HEK293T (cell line): ENCODE measurements at regions not wholly inside any gene's neighbourhood (a gene's known extent, or its start where the extent isn't known, plus 50 kb on each side); places are given as distances from the start of the nearest gene placed in this dataset.

Experiments
- BHLHE40 ChIP-seq: fragments of 450-650 bp; IDR thresholded peaks from 2 replicates; pipeline ENCODE4 v1.6.1; 2016; ENCODE audit warnings: mild to moderate bottlenecking, moderate library complexity, borderline replicate concordance
- FOXA1 ChIP-seq: fragments of 450-650 bp; IDR thresholded peaks from 2 replicates; pipeline ENCODE4 v1.6.1; 2016; ENCODE audit warnings: mild to moderate bottlenecking
- SP1 ChIP-seq: fragments of 450-650 bp; IDR thresholded peaks from 2 replicates; pipeline ENCODE4 v1.6.1; 2017
- ZNF384 ChIP-seq: fragments of 450-650 bp; IDR thresholded peaks from 2 replicates; pipeline ENCODE4 v1.6.1; 2016

DNA sequence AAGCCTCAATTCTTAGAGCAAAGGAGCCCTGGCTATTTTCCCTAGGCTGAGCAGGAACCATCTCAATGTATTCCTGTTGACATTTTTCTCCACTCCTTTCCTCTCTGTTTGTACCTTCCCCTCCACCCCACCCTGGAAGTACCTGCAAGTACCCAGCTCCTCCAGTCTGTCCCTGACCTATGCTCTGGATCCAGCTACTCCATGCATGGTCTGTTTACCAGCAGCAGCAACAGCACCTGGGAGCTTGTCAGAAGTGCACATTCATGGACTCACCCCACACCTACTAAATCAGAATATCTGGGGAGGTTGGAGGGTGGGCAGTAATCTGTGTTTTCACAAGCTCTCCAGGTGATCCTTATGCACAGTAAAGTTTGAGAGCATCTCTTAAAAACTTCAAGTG is 240.7 kb upstream of the UMPS start:
- no peak for TF ChIP-seq BHLHE40
- TF ChIP-seq SP1, result no peak
- TF ChIP-seq FOXA1, result no peak
- TF ChIP-seq ZNF384, result no peak
